ENCODE measurements at regions not wholly inside any gene's neighbourhood (a gene's known extent, or its start where the extent isn't known, plus 50 kb on each side); places are given as distances from the start of the nearest gene placed in this dataset.

GRCh38 chr1:5480906-5481305 is 511.3 kb downstream of the NPHP4 start:
- no peak for TF ChIP-seq EZH2phosphoT487 (IDR thresholded peaks at IDR 0.05)
- TF ChIP-seq CTCF (IDR thresholded peaks at IDR 0.05), result no peak

All from neural progenitor cell (in vitro differentiated cells).